ENCODE measurements at regions not wholly inside any gene's neighbourhood (a gene's known extent, or its start where the extent isn't known, plus 50 kb on each side); places are given as distances from the start of the nearest gene placed in this dataset.

- TF ChIP-seq CTCF (conservative IDR thresholded peaks at IDR 0.05; ENCODE audit: low read length) = no peak
- no peak for TF ChIP-seq EZH2phosphoT487 (IDR thresholded peaks at IDR 0.05; ENCODE audit: borderline replicate concordance, low read depth, low read length)
Measured at GRCh38 chr4:15366721-15367120, 61.1 kb upstream of the C1QTNF7 start.

Measured in OCI-LY7 (cell line).